CD4-positive, alpha-beta T cell treated with Interleukin-21 for 1 hour (primary cell): ENCODE measurements at regions not wholly inside any gene's neighbourhood (a gene's known extent, or its start where the extent isn't known, plus 50 kb on each side); places are given as distances from the start of the nearest gene placed in this dataset.
"Not testable (repeated sequence)": the region's sequence is repeated elsewhere in the genome, so short reads cannot be mapped to it uniquely, and the experiment has no call there.

Experiments used
- DNase-seq: peaks from one replicate; pipeline ENCODE4 v3.0.0-alpha.2; 2020

DNA sequence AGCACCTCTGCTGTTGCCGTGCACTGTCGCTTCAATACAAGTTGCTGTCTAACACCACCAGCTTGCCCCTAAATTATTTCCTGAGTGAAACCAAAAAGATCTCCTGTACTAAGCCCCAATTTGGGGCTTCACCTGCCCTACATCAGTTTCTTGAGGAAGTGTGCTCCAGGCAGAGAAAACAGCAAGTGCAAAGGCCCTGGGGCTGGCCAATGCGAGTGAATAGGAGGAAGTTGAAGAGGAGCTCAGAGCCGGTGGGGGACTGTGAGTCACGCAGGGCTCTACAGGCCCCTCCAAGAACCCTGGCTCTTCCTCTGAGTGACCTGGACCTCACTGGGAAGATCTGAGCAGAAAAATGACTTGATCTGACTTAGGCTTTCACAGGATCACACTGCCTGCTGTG lies 117.2 kb downstream of the IPO8 start:
- no peak for DNase-seq

DNA sequence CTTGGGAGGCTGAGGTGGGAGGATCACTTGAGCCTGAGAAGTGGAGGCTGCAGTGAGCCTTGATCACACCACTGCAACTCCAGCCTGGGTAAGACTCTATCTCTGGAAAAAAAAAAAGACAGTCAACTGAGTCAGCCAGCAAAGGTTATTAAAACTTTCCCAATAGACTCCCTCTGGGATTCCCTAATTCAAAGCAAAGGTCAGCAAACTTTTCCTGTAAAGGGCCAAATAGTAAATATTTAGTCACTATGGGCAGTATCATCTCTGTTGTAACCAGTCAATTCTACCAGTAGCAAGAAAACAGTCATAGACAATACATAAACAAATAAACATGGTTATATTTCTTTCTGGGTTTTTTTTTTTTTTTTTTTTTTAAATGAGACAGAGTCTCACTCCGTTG lies 122.5 kb downstream of the IPO8 start:
- no peak for DNase-seq

- no peak for DNase-seq
These were observed 125.3 kb downstream of the IPO8 start for GRCh38 chr12:30570211-30570890.

DNA sequence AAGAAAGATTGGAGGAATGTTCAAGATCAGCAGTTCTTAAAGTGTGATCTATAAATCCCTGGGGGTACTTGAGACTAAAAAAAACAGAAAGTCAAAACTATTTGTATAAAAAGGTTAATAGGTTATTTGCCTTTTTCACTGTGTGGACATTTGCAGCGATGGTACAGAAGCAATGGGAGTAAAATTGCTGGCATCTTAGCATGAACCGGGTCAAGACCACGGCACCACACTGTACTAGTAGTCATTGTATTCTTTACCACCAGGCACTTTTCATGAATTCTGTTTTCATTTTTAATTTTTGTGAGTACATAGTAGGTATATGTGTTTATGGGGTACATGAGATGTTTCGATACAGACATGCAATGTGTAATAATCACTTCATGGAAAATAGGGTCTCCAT lies 126.2 kb downstream of the IPO8 start:
- no peak for DNase-seq

DNA sequence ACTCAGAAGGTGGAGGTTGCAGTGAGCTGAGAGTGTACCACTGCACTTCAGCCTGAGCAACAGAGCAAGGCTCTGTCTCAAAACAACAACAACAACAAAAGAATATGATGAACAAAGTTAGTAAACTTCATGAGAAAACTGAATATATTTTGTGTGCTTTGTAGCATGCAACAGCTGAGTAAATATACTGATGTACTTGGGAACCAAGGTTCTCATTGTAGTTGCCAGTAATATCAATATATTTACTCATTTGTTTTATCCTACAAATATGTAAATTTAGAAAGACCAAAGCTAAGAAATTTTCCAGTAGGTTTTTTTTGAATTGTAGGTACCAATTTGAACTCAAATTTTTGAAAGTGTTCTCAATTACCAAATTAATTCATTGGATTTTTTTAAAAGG lies 127.2 kb downstream of the IPO8 start:
- DNase-seq, result no peak

GRCh38 chr12:30567082-30567481 lies 128.6 kb downstream of the IPO8 start:
- DNase-seq, result no peak

DNA sequence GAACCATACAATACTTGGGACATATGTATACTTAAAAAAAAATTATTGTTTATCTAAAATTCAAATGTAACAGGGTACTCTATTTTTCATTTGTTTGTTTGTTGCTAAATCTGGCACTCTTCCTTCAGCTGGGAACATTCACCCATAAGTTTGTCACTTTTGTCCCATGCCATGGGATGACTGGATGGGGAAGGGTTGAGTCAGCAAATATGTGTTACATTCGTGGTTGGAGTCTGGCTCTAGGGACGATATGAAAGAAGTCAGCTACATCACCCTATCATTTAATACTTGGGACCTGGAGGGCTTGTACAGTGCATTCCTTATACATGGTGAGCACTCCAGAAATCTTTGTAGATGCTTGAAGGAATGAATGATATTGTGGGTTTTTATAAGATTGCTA lies 131.3 kb downstream of the IPO8 start:
- no peak for DNase-seq

- DNase-seq, result no peak
These were observed 147.5 kb downstream of the IPO8 start for GRCh38 chr12:30548203-30548602.

GRCh38 chr12:30546121-30546520 lies 149.5 kb downstream of the IPO8 start:
- DNase-seq, result no peak

GRCh38 chr12:30544704-30545103 lies 151.0 kb downstream of the IPO8 start:
- DNase-seq, result not testable (repeated sequence)

GRCh38 chr12:30537228-30537627 lies 158.4 kb downstream of the IPO8 start:
- no peak for DNase-seq

GRCh38 chr12:30533558-30534265 lies 162.0 kb downstream of the IPO8 start:
- no peak for DNase-seq

DNA sequence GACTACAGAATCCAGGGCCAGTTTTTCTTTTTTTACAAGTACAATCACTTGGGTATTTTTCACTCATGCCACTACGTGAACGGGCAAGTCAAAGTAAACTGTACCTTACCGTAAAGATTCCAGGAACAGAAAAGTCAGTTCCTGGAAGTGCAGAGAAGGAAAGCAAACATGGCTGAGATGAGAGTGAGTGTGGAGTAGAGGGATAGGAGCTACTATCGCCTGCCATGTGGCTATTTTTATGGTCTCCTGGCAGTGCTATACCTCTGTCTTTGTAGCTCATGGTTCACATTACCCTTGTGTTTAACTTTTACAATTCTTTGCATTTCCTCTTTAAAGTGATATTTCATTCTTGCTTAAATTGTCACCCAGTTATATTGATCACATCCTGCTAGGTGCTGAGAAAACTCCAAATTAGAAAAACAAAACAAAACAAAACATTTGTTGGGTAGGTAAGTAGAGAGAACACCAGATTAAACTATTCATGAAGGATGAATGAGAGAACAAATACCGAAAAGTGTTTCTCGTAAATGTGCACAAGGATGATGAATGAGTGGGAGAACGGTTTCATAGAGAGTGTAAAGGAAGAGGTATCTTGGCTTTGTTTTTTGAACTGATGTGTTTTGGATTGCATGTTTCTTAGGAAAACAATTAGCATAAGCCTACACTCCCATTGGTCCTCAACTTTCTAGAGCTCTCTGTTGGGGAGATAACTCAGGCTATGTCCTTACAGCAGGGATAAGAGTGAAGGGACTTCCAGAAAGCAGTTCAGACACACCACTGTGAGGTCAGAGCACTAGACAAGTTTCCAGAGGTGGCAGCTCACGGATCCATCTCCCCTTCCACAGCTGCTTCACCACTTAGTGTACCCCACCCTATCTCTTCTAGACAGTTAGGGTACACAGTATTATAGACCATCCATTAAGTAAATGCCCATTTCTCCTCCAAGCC lies 163.7 kb downstream of the IPO8 start:
- no peak for DNase-seq

- DNase-seq, result no peak
These were observed 166.0 kb downstream of the IPO8 start for GRCh38 chr12:30529489-30530269.

DNA sequence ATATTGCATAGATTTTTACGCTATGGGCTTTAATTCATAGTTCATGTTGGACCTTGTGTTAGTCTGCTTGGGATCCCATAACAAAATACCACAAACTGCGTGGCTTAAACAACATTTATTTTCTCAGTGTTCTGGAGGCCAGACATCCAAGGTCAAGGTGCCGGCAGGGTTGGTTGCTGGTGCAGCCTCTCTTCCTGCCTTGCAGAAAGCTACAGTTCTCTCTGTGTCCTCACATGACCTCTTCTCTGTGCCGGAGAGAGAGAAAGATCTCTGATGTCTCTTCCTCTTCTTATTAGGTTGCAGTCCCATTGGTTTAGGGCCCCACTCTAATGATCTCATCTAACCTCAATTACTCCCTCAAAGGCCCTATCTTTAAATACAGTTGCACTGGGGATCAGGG lies 170.5 kb downstream of the IPO8 start:
- no peak for DNase-seq

DNA sequence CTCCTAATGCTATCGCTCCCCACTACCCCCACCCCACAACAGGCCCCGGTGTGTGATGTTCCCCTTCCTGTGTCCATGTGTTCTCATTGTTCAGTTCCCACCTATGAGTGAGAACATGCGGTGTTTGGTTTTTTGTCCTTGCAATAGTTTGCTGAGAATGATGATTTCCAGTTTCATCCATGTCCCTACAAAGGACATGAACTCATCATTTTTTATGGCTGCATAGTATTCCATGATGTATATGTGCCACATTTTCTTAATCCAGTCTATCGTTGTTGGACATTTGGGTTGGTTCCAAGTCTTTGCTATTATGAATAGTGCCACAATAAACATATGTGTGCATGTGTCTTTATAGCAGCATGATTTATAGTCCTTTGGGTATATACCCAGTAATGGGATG lies 175.4 kb downstream of the IPO8 start:
- not testable (repeated sequence) for DNase-seq

- DNase-seq, result no peak
These were observed 176.1 kb downstream of the IPO8 start for GRCh38 chr12:30519535-30519934.

GRCh38 chr12:30517320-30517719 lies 178.3 kb downstream of the IPO8 start:
- no peak for DNase-seq

DNA sequence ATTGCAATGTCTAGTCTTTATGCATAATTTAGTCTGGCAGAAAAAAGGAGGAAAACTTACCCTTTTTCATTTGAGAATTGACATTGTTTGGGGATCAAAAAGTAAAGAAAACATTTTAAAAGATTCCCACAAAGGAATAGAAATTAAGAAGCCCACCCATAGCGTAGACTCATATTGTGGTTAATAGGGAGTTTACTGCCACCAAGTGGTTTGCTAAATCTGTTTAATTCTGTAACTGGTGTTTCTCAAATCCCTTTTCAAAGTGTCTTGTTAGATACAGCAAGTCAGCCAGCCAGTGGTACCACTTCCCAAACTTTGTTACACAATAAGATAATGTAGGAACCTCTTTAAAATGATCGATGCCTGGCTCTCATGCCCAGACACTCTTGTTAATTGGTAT lies 180.3 kb downstream of the IPO8 start:
- no peak for DNase-seq

DNA sequence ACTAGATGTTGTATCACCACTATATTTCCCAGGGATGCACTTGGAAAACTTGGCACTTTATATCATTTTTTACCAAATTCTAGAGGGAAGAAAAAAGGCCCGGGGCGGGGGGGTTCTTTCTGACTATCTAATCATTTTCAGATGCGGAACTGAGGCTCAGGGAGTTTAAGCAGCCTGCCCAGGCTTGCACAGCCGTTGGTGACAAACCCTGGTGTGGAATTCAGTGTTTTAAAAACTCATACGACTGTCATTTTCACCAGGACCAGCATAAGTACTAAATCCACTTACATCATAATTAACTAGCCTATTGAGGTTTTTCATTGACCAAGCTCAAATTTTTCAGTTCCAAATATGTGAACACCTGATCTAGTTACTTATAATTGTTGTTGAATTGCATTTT lies 181.0 kb downstream of the IPO8 start:
- DNase-seq, result no peak

DNA sequence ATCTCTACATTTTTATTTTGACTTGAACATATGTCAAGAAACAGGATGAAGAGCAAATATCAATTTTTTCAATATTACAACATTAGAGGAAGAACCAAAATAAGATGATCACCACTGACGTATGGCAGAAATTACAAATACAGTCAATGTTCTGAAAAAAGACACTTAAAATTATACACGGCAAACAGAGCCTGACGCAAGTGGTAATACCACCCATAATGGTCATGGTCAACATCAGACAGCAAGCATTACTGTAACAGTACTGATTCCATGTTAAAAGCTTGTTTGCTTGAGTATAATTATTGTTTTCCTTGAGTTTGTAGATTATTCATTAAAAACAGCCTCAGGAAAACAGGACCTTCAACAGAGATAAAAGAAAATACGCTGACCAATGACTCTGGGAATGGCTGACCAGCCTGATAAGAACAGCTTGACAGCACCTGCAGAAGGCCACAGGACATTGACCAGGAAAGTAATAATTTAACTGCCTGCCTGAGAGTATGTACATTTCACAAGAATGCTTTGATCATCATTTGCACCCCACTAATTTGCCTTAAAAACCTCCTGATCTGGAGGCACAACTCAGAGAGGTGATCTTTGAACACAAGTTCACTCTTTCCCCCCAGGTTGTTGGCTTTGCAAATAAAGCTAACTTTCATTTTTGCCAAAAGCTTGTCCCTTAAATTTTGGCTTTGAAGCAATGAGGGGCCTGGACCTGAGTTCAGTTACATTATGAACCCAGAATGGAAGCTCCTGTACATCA lies 187.3 kb downstream of the IPO8 start:
- DNase-seq, result no peak

DNA sequence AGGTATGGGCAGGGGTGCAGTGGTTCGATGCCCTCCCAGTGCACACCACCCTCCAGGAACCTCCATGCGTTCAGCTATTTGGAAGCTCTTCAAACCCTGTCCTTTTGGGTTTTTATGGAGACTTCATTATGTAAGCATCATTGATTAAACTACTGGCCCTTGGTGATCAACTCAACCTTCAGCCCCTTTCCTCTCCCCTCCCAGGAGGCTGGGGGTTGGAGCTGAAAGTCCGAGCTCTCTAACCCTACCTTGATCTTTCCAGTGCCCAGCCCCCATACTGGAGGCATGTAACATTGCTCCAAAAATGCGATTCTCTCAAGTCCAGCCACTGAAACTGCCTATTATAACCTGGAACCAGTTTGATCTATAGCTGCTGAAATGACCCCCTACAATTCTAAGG lies 188.1 kb downstream of the IPO8 start:
- no peak for DNase-seq
